Activated T-cell treated with anti-CD3 and anti-CD28 coated beads for 4 hours (primary cell): ENCODE measurements at regions not wholly inside any gene's neighbourhood (a gene's known extent, or its start where the extent isn't known, plus 50 kb on each side); places are given as distances from the start of the nearest gene placed in this dataset.

Experiments
- DNase-seq: peaks from one replicate; pipeline ENCODE4 v3.0.0-alpha.2; 2020

DNA sequence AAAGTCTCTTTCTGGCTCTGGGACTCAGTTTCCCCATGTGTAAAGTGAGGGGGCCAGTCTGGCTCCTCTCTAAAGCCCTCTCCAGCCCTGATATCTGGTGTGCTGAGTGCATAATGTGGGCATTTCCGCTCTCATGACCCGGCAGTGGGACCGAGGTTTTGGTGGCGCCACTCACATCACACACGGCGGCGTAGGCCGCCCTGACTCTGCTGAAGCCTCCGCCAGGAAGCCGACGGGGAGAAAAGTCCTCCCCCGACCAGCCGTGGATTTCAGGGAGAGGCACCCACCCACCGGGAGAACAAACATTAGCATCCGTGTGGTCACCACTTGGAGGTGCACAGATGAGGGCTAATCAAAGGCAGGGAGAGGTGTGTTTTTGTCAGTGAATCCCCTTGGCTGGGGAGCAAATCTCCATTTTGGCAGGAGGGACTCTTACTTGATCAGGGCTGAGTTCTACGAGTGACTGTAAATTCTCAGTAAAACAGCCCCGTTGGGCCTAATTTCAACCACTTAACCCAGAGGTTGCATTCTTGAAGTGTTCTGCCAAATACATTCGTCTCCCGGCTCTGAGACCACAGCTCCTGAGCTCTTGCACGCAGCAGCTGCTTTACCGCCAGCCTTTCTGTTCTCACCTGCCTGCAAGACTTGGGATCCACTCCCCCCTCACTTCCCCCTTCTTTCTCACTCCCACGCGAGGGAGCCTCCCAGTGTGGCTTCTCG, 118.2 kb downstream of the FOXD2 start:
- no peak for DNase-seq

DNA sequence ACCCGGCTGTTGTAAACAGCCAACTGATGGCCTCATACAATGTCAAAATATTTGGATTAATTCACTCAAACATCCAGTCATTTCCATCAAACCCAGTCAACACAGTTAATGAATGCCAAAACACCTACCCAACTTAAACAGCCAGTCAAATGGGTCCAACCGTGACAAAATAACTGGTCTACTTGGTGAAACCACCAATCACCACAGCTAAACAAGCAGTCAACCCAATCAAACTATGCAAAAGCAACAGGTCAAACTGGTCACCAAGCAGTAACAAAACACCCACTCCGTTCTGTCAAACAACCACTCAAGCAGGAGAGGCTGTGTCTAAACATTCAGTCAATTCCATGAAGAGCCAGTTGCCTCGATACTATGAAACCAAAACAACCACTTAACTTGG, 119.2 kb downstream of the FOXD2 start:
- no peak for DNase-seq

DNA sequence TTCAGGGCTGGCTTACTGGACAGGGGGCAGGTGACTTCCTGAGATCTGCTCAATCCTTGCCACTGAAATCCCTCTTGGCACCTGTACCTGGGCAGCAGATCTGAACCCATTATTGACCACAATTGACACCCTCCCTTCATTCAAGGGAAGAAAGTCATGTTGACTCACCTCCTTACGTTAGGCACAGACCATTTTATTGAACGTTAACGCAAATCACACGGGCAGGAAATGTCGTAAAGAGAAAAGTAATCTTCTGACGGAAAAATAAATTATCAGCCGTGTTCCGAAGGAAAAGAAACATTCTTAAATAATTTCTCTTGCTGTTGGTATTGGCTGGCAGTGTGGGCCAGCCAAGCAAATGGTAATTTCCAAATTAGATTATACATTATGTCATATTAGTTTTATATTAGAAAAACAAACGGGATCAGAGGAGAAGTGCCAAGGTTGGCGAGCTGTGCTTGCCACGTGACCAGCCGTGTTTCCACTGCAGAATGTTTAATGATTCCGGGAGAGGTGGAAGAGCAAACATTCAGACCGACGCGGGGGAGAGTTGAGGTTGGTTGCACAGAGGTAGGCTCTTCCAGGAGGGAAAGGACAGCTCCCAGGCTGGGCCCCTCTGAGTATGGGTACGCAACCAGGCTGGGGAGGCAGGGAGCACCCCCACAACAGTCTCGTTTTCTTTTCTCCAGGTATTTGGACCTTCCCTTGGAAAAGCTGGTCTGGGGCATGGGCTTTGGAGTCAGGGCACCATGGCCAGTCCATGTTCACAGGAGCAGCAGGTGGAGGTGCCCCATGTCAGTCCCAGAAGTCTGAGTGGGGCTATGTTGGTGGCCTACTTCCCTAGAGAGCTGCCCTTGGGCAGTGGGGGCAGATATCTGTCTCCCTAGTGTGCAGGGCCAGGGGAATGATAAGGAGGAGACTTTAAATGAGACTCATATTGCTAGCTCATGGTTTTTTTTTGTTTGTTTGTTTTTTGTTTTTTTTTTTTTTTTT, 121.1 kb downstream of the FOXD2 start:
- DNase-seq = no peak

DNA sequence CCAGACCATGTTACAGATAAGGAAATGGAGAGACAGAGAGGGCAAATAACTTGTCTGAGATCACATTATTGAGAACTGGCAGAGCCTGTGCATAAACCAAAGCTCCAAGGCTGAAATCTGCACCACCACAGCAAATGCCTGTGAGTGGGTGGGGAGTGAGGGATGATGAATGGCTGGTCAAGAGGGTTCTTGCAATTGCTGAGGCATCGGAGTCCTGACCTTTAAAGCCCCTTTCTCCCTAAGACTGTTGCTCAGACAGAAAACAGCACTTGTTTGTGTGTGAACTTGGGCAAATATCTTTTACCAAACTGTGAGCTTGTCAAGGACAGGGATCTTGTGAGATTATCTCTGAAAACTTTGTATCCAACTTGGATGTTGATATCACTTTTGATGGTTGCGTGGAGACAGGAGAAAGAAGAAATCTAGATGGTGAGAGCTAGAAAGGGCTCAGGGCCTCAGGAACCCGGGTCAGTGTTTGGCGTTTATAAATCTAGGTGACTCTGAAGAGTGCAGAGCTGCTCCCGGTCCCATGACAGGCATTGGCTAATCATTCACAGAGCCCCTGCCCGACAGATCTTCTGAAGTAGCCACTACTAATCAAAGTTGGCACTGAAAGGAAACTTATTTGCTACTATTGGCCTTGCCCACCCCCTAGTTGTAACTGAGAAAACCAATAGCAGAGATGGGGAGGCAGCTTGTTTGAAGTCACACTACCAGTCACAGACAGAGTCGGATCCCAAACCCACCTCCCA, 122.3 kb downstream of the FOXD2 start:
- no peak for DNase-seq

DNA sequence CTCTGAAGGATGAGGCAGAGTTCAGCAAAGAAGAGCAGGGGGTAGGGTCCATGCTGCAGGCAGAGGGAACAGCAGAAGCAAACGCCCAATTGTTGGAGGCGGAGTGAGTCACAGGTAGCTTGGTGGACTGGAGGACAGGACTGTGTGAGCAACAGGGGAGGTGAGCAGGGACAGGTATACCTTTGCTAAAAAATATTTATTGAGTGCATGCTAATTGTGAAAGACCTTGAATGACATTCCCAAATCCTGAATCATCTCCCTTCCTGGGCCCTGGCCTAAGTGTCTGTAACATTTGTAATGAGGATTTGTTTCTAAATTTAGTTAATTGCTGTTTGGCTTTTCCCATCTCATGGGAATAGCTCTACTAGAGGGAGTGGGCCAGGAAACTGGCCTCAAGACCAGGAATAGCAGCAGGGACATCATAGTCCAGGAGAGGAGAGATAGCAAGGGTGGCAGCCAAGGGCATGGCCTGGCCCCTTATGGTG, 123.7 kb downstream of the FOXD2 start:
- DNase-seq = no peak

DNA sequence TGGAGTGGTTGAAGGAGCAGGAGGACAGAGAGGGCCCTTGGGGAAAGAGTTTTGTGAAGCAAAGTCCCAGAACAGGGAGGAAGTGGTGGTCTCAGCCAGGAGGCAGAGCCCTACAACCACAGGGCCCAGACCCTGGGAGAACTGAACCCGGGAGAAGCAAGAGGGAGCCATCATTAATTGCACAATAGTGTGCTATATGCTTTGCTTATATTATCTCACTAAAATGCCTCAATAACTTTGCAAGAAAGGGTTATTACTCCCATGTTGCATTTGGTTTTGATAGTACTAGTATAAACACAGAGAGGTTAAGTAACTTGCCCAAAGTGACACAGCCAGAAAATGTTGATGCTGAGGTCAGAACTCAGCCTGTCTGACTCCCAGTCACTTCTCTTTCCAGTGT, 124.3 kb downstream of the FOXD2 start:
- DNase-seq = no peak

DNA sequence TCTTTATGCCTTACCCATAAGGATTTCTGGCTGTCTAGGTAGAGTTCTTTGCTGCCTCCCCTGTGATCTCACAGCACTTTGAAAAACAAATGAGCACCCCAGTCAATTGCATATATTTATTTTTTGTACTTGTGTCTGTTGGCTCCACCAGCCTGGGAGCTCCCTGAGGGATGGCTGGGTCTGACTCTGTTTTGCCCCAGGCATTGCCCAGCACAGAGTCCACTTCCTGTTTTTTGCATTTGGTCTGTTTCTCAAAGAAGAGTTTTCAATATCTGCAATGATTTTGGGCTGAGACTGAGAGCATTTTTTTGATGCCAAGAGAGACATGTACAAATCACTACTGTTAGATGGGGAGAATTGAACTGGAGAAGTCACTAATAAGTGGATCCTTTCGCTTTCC, 125.0 kb downstream of the FOXD2 start:
- no peak for DNase-seq

DNA sequence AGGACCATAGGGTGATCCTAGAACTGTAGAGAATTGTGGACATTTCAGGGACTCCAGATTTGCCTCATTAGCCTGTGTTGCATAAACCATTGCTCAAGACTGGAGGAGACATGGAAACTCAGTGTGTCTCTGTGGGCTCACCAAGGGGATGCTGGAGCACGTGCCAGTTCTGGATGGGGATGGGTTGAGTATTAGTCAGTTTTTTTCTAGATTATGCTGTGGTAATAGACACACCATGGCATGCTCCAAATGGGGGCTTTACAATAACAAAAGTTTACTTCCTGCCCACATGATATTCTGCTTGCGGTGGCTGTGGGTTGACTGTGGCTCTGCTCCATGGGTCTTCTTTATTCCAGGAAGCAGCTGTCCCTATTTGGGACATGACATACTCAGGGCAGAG, 125.4 kb downstream of the FOXD2 start:
- no peak for DNase-seq

DNA sequence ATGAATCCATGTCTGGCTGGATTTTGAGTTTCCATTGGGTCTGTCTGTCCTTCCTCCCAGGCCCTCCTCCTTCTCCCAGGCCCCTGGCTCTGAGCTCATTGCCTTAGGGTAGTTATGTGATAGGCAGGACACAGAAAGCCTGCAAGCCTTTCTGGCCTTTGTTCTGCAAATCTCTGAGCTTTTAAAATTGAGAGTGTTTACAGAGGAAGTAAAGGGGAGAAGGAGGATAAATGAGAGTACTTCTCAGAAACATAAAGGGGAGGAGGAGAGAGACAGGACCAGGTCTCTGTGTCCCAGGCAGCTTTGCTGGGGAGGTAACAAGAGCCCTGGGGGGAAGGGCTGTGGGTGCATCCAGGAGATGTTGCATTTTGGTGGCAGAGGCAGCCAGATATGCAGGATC, 126.7 kb downstream of the FOXD2 start:
- DNase-seq = no peak

DNA sequence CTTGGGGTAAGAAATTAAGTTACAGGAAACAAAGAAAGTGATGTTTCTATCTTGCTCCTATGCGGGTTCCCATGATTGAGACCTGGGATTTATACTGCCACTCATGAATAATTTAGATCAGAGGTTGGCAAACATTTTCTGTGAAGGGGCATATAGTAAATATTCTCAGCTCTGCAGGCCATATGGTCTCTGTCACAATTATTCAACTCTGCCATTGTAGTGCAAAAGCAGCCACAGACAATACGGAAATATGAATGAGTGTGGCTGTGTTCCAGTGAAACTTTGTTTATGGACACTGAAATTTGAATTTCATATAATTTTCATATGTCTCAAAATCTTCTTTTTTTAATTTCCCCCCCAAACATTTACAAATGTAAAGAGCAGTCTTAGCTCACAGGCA, 127.2 kb downstream of the FOXD2 start:
- no peak for DNase-seq

DNA sequence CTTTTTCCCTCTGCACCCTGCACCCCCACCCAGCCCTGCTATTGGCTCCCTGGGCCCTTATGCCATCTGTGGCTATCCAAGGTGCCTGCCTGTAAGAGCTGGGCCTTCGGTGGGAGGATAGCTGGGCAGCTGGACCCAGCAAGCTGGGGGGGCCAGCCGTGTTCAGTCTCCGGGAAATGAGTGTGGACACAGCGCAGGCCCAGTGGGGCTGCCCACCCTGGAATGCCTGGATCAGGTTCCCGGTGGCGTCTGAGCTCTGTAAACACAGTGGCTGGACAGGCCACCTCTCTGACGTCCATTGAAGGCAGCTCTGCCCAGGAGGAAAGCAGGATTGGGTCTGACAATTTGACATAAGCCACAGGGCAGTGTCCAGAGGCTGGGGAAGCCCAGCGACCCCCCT, 127.8 kb downstream of the FOXD2 start:
- no peak for DNase-seq

DNA sequence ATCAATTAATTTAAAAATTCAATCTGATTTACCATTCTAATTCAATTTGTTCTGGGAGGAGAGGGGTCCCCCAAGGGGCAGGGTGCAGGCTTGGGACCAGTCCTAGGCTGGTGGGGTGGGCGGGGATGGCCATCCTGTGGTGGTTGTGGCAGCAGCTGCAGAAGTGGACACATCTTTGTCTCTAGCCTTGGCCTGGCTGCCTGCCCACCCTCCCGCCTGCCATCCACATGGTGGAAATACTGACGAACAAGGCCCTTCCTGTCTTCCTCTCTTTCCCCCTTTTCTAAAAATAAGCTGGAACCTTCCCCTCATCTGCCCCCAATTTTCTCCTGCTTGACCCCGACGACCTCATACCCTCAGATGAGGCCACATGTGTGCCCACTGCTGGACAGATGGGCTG, 130.9 kb downstream of the FOXD2 start:
- DNase-seq = no peak

DNA sequence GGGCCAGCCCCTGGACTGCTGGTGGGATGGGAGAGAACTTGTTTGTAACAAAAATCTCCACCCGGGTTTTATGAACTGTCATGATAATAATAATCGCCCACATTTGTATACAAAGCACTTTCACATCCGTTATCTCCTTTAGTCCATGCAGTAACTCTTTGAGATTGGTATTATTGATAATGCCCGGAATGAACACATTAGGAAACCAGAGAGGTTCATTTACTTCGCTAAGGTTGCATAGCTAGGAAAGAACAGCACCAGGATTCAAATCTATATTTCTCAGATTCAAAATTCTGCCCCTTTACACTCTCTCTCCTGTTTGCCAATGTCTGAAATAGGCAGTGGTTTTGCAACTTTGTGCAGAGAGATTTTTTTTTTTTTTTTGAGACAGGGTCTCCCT, 131.4 kb downstream of the FOXD2 start:
- no peak for DNase-seq

DNA sequence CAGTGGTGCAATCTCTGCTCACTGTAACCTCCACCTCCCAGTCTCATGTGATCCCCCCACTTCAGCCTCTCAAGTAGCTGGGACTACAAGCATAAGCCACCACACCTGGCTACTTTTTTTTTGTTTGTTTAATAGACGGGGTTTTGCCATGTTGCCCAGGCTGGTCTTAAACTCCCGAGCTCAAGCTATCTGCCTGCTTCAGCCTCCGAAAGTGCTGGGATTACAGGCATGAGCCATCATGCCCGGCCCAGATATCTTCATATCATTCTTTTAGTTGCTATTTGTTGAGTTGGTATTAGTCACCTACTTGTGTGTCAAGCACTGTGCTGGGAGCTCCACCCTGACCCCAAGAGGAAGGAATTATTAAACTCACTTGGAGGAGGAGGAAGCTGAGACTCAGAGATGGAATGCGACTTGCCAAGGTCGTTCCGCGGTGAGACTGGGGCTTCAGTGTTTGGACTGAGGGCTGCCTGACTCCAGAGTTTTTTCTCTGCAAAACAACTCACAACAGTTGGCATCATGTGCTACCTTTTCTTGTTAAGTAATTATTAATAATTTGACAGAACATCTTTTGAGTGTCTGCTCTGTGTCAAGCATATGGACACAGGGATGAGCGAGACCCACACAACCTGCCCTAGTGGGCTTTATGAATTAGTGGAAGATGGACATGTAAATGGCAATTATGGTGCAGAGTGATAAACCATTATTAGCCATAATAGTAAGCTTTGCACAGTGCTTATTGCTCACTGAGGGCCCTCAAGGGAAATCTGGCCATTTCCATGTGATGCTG, 132.0 kb downstream of the FOXD2 start:
- DNase-seq = no peak

DNA sequence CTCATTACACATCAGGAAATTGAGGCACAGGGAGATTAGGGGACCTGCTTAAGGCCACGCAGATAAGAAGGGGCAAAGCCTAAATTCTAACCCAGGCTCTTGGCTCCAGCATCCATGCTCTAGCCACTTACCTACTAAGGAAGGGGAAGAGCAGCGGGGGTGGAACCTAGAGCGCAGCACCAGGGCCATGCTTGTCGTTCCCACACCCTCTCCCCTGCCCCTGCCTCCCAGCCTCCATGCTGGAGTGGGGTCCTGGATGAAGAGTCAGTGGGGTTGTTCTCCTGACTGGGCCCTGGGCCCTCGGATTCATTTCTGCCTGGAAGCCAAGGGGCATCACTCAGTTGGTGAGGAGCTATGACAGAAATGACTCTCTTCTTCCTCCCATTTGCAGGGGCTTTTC, 133.3 kb downstream of the FOXD2 start:
- no peak for DNase-seq

DNA sequence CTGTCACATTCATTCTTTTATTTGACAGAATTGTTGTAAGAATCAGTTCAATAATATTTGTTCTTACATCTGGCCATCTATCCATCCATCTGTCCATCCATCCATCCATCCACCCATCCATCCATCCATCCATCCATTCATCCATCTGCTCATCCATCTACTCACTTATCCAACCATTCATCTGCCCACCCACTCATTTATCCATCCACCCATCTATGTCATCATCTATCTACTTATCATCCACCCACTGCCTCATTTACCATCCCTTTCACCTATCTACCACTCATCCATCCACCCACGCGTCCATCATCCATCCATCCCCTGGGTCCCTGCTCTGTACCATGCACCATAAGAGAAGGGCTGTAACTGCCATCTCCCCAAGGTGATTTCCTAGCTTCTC, 134.1 kb downstream of the FOXD2 start:
- DNase-seq = no peak

DNA sequence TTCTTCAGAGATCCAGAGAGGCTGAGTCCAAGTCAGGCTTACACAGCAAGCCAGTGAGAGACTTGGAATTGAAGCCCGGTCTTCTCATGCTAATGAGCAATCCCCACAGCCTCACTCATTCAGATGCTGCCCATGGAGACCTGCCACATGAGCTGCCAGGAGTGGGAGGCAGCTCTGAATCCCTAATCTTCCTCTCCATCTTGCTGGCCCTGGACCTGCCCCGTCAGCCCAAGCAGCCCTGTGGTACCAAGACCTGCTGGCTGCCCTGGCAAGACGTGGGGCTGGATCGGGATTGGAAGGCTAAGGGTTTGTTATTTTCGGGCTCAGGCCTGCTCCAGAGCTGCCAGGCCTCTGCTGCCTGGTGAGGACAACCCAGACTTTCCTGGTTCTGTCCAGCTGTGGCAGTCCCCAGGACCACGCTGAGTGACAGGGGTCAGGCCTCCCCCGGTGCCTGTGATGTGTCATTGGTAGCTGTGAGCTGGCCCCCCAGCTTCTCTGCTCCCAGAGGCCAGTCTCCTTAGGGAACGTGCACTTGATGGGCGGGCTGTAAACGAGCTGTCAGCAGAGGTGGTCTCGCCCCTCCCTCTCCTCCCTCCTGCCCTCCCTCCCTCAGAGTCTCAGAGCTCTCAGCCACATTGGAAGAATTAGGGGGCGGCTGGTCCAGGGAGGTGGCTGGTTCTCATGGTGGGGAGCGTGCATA, 135.0 kb downstream of the FOXD2 start:
- no peak for DNase-seq

DNA sequence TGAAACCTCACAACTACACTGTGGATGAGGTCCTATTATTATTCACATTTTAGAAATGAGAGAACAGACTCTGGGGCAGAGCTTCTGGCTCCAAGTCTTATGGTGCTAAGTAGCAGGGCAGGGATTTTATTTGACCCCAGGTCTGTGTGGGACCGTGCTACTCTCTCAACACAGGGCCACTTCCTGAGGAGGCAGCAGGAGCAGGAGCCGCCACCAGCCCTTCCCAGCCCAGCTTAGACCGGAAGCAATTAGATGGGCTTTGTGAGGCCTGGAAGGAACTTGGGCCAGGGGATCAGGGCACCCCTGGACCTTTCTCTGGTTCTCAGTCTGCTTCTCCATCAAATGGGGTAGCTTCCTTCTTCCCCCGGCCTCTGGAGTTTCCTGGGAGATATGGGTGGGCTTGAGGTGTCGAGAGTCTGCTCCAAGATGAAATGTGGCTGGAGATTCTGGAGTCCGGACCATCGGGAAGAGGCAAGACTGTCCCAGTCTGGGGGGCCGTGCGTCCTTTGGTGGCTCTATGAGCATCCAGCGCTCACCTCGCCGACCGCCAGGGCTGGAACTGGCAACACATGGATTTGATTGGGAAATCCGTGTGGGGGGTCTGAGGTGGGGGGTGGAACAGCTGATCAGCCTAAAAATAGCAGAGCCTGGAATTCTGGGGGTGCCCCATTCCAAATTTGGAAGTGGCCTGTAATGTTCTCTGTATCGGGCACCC, 136.8 kb downstream of the FOXD2 start:
- DNase-seq = no peak

DNA sequence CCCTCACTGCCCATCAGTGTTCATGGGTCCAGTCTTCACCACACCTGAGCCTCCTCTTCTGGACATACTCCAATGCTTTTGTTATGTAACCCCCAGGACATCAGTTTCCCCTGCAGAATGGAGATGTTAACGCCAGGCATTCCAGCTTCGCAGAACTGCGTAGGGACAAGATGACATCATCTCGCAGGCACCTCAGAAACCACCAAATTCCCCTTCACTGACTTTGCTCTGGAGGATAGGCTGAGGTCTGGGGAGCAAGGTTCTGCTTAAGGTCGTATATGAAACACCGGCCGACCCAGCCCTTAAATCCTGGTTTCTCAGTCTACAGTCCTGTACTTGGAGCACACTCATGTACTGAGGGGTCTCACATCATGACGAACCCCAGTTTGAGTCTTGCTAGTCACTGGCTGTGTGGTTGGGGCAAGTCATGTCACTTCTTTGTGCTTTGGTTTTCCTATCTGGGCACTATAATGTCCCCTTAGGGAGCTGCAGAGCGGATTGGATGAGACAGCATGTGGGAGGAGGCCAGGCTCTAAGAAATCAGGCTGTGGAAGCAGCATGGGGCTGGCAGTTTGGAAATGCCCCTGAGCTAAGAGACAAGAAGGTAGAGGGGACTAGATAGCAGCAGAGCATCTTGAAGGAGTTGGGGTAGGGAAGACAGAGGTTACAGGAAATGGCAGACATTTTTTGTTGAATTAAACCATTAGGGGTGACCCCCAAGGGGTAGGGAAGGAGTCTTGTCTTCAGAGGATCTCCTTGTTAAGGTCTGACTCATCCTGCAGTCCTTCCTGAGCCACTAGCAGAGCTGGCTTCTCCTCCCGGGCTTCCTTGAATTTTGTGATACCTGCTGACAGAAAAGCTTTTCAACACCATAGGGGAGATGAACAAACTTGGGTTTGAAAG, 138.3 kb downstream of the FOXD2 start:
- no peak for DNase-seq

DNA sequence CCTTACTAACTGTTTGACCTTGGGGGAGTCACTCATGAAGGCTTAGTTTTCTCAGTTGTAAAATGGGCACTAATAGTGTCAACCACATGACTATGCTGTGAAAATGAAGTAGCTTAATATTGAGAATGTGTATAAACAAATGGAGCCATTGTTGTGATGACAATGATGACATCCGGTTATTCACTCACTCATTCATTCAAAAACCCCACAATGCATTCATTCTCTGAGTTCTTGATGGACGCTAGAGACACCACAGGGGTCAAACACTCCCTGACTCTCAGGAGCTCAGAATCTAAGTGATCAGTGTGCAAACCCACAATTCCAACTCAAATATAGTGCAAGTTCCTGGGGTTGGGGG, 138.9 kb downstream of the FOXD2 start:
- DNase-seq = no peak
